Panc1 (cell line): ENCODE measurements at regions not wholly inside any gene's neighbourhood (a gene's known extent, or its start where the extent isn't known, plus 50 kb on each side); places are given as distances from the start of the nearest gene placed in this dataset.

Experiments used
- ATAC-seq: fragments of 200-7000 bp; cut with Tn5 transposase; 2 replicates; pipeline ENCODE4 v1.9.1; 2020; ENCODE audit warnings: mild to moderate bottlenecking, moderate library complexity
- BruUV-seq: library from RNA; stranded (reverse); fragments of 400-500 nt; replicated peaks from 2 replicates; lab custom pipeline; 2021; lab: Mats Ljungman, UMichigan
- CTCF ChIA-PET: fragments of 300-600 bp; sonication (Branson Sonifier 250); formaldehyde crosslinking; loops from one replicate; lab custom pipeline; 2022; ENCODE audit warnings: antibody characterized with exemption; lab: Charles Lee
- POLR2A ChIA-PET: fragments of 300-600 bp; sonication (Branson Sonifier 250); formaldehyde crosslinking; loops from one replicate; lab custom pipeline; 2022; ENCODE audit warnings: antibody characterized with exemption; lab: Charles Lee
- DNase-seq: peaks from one replicate; pipeline ENCODE4 v3.0.0-alpha.2; 2010; ENCODE audit warnings: low read depth, low spot score
- H3K27ac ChIP-seq: 2 replicates; pipeline ENCODE4 v1.5.1; 2011; ENCODE audit warnings: mild to moderate bottlenecking, low read length, inconsistent platforms
- H3K27me3 ChIP-seq: fragments of 200-500 bp; sonication (Bioruptor generic); 2 replicates; pipeline ENCODE4 v1.6.0; 2014; ENCODE audit warnings: low read length, inconsistent platforms; ENCODE audit not compliant: control insufficient read depth, insufficient read depth
- H3K36me3 ChIP-seq: fragments of 200-500 bp; sonication (Bioruptor generic); 2 replicates; pipeline ENCODE4 v1.5.1; 2014; ENCODE audit warnings: inconsistent platforms, mild to moderate bottlenecking, low read length, moderate library complexity; ENCODE audit not compliant: control insufficient read depth, insufficient read depth
- H3K4me1 ChIP-seq: 2 replicates; pipeline ENCODE4 v1.5.1; 2011; ENCODE audit warnings: inconsistent platforms, mild to moderate bottlenecking, low read length, moderate library complexity; ENCODE audit not compliant: control insufficient read depth, insufficient read depth
- H3K4me3 ChIP-seq, 2 experiments: 2 replicates each; pipeline ENCODE4 v1.5.1; 2011 to 2012; ENCODE audit warnings: low read depth in 2 of 2, low read length in 2 of 2, mild to moderate bottlenecking in 2 of 2, inconsistent platforms in 1 of 2, moderate library complexity in 1 of 2
- H3K9me3 ChIP-seq: fragments of 200-500 bp; sonication (Bioruptor generic); 2 replicates; pipeline ENCODE4 v1.5.1; 2014; ENCODE audit warnings: low read depth, mild to moderate bottlenecking, inconsistent platforms, low read length, moderate library complexity; ENCODE audit not compliant: control insufficient read depth, insufficient read depth
- POLR2AphosphoS5 ChIP-seq: IDR thresholded peaks from 2 replicates; pipeline ENCODE4 v1.6.1; 2012; ENCODE audit warnings: mild to moderate bottlenecking, low read depth, low read length, moderate library complexity
- SIN3A ChIP-seq: IDR thresholded peaks from 2 replicates; pipeline ENCODE4 v1.6.1; 2012; ENCODE audit warnings: low read depth, mild to moderate bottlenecking, low read length, moderate library complexity, borderline replicate concordance; ENCODE audit not compliant: insufficient read depth
- TCF7L2 ChIP-seq: IDR thresholded peaks from 2 replicates; pipeline ENCODE4 v1.6.1; 2011; ENCODE audit warnings: mild to moderate bottlenecking, low read depth, low read length, inconsistent platforms
- in situ Hi-C: cut with HindIII; loops from 2 replicates; pipeline ENCODE4 v1.10.0; 2016; ENCODE audit warnings: low sequenced_read_pairs, low pct_unique_long_range_greater_than_20kb
- intact Hi-C: fragments of 100-400 bp; cut with micrococcal nuclease; formaldehyde crosslinking; loops from one replicate; pipeline ENCODE4 v1.10.0; 2022; ENCODE audit not compliant: unreplicated experiment
- TF ChIP-seq, protein P1 (sequence below): fragments of 450-650 bp; IDR thresholded peaks from 2 replicates; pipeline ENCODE4 v1.5.1; 2017; ENCODE audit warnings: mild to moderate bottlenecking
- TF ChIP-seq, protein P2 (sequence below), 2 experiments: IDR thresholded peaks; 2 replicates each; pipeline ENCODE4 v1.6.1; 2011 to 2012; ENCODE audit warnings: low read depth in 2 of 2, control low read depth in 1 of 2, low read length in 1 of 2, mild to moderate bottlenecking in 1 of 2, moderate library complexity in 1 of 2; ENCODE audit not compliant: insufficient read depth in 1 of 2

DNA sequence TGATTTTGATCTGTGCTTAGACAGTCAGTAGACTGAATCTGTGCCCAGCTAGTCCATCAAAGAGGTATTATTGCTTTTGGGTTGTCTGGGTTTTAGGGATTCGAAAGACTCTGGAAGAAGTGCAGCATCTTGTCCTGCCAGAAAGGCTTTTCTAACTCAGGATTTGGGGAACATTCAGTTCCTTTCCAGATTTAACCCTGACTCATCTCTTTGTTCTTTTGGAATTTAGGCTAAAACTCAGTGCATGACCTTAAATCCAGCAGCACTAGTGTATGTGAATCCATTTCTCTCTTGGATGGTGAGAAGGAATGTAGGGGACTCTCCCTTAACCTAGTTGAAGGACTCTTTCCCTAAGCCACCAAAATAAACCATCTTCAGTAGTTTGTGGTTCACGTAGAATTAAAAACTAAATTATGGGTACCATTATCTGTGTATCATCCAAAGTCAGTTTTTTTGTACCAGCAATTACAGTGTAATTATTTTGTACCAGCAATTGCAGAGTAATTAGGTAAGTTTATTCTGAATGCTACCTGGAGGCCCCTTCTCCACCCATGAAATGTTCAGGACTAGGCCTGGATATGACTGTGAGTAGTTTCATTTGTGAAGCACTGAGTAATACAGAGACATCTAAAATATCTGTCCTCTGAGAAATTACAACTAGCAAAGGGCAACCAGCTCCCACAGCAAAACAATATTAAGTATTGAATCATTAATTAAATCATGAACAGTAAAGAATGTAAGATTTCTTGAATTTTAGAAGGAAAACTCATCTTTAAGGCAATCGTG is 384.0 kb downstream of the TMA16 start:
- no peaks in the 10 kb centered on the region for H3K36me3 ChIP-seq
- ChIA-PET POLR2A (no interaction called here), CTCF (no interaction called here)
- ATAC-seq (no peak), DNase-seq (no peak)
- H3K4me3 ChIP-seq: no peak overlapping the region
- TF ChIP-seq SIN3A: no peak
- TF ChIP-seq POLR2AphosphoS5: no peak
- TF ChIP-seq, protein P1, sequence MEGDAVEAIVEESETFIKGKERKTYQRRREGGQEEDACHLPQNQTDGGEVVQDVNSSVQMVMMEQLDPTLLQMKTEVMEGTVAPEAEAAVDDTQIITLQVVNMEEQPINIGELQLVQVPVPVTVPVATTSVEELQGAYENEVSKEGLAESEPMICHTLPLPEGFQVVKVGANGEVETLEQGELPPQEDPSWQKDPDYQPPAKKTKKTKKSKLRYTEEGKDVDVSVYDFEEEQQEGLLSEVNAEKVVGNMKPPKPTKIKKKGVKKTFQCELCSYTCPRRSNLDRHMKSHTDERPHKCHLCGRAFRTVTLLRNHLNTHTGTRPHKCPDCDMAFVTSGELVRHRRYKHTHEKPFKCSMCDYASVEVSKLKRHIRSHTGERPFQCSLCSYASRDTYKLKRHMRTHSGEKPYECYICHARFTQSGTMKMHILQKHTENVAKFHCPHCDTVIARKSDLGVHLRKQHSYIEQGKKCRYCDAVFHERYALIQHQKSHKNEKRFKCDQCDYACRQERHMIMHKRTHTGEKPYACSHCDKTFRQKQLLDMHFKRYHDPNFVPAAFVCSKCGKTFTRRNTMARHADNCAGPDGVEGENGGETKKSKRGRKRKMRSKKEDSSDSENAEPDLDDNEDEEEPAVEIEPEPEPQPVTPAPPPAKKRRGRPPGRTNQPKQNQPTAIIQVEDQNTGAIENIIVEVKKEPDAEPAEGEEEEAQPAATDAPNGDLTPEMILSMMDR: no peak
- no peak for TF ChIP-seq TCF7L2
- no peak overlapping the region for H3K27ac ChIP-seq
- in situ Hi-C loops: no loop called here
- BruUV-seq: no TSS peak
- intact Hi-C loops: no loop called here
- no peaks in the 10 kb centered on the region for H3K9me3 ChIP-seq
- no peaks in the 10 kb centered on the region for H3K4me1 ChIP-seq
- H3K27me3 ChIP-seq: no peaks in the 10 kb centered on the region

DNA sequence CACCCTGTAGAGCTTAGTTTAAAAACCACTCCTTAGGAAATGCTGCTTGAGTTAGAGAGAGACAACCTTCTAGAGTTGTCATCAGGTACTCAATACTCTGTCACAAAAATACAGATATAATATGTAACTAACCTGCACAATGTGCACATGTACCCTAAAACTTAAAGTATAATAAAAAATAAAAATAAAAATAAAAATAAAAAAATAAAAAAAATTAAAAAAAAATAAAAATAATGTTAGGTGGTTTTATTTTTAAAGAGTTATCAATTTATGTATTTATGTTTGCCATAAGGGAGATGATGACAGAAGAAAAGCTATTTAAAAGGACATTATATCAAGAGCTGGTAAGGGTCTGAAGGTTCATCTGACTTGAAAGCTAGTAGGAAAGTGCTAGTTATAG is 397.9 kb downstream of the TMA16 start:
- intact Hi-C loops: no loop called here
- Histone ChIP-seq H3K4me3 (no peak overlapping the region), H3K36me3 (no peaks in the 10 kb centered on the region), H3K9me3 (no peaks in the 10 kb centered on the region), H3K4me1 (no peaks in the 10 kb centered on the region), H3K27ac (no peak overlapping the region), H3K27me3 (no peaks in the 10 kb centered on the region)
- ATAC-seq (no peak), DNase-seq (no peak)
- TF ChIP-seq, protein P1: no peak
- TF ChIP-seq TCF7L2 (no peak), SIN3A (no peak), POLR2AphosphoS5 (no peak)
- TF ChIP-seq, protein P2, sequence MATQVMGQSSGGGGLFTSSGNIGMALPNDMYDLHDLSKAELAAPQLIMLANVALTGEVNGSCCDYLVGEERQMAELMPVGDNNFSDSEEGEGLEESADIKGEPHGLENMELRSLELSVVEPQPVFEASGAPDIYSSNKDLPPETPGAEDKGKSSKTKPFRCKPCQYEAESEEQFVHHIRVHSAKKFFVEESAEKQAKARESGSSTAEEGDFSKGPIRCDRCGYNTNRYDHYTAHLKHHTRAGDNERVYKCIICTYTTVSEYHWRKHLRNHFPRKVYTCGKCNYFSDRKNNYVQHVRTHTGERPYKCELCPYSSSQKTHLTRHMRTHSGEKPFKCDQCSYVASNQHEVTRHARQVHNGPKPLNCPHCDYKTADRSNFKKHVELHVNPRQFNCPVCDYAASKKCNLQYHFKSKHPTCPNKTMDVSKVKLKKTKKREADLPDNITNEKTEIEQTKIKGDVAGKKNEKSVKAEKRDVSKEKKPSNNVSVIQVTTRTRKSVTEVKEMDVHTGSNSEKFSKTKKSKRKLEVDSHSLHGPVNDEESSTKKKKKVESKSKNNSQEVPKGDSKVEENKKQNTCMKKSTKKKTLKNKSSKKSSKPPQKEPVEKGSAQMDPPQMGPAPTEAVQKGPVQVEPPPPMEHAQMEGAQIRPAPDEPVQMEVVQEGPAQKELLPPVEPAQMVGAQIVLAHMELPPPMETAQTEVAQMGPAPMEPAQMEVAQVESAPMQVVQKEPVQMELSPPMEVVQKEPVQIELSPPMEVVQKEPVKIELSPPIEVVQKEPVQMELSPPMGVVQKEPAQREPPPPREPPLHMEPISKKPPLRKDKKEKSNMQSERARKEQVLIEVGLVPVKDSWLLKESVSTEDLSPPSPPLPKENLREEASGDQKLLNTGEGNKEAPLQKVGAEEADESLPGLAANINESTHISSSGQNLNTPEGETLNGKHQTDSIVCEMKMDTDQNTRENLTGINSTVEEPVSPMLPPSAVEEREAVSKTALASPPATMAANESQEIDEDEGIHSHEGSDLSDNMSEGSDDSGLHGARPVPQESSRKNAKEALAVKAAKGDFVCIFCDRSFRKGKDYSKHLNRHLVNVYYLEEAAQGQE (IDR thresholded peaks at IDR 0.05; ENCODE audit: insufficient read depth in 1 of 2, low read depth in 2 of 2, low read length in 1 of 2): no peak
- BruUV-seq: no TSS peak
- ChIA-PET CTCF (no interaction called here), POLR2A (no interaction called here)
- in situ Hi-C loops: no loop called here
